Activated CD4-positive, alpha-beta T cell treated with anti-CD3 and anti-CD28 coated beads, Interleukin-2, amount 50 U/mL, for 4 hours (primary cell): ENCODE measurements at regions not wholly inside any gene's neighbourhood (a gene's known extent, or its start where the extent isn't known, plus 50 kb on each side); places are given as distances from the start of the nearest gene placed in this dataset.

ENCODE experiments used
- DNase-seq, 2 experiments: peaks; one replicate each; pipeline ENCODE4 v3.0.0-alpha.2; 2020

DNA sequence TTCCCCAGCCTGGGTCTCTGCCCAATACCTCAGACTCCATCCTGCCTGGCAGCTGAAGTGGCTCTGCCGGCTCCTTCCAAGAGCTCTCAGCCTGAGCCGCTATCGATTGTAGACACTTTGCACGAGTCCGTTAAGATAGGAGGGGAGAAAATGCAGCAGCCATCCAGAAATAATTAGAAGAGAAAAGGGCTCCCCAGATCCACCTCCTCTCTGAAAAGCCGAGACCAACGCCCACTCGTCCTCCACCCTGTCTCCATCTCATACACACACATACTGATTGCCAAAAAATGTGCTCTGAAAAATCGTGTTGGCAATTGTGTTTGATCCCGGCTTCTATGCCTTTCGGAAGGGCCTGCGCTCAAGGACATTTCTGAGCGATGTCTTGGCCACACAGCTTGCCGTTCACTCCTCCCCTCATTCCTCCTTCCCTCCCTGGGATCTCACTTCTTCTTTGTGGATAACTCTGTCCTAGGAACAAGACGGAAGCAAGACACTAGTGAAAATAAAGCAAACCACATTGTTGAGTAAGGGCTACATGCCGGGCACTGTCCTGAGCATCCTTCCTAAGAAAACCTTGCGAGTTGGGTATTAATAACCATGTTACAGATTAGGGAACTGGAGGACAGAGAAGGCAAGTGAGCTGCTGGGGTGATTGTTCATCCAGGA, 372.8 kb upstream of the MYT1L start:
- no peak for DNase-seq

DNA sequence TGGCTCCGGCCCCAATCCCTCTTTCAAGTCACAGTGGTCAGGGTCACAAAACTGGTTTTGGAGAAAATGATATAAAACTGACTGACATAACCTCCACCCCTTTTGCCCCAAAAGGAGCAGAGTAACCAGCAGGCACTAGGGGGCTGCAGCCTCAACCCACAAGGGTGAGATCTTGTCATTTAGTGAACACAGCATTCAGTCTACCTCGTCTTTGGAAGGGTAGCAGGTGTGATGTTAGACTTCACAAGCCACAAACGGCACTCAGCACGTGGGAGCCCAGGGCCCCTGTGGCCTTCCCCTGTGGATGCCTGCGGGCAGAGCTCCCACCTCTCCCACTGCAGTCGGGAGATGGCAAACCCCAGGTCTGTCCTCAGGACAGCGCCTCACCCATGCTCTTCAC, 372.1 kb upstream of the MYT1L start:
- no peak for DNase-seq

DNA sequence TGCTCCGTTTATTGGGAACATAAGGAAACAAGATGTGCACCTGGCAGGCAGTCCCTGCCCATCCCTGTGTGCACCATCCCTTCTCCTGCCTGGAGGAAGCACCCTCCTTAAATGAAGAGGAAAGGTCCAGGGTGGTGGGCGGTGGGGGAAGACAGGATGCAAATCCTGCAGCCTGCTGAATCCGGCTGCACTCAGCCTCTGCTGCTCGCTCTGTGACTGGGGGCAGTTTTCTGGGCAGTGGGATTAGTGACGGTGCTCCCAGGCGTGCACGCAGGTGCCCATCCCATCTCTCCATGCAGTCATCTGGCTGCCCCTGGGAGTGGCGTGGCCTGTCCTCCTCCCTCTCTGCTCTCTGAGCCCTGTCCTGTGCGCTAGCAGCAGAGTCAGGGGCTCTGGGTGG, 371.3 kb upstream of the MYT1L start:
- DNase-seq, result no peak

DNA sequence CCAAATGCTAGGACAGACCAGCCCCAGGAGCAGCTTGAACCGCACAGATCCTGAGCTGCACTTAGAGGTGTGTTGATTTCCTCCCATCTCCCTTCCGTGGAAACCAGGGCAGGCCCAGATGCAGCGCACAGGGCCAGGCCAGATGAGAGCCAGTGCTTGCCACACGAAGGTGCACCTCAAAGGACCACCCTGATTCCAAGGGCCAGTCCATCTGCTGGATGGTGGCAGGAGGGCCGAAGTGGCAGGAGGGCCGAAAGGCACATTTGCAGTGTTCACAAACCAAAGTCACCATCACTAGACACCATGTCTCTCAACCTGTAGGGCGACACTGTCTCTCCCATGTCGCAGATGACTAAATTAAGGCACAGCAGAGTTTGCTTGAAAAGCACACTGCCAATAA, 370.7 kb upstream of the MYT1L start:
- DNase-seq, result no peak

DNA sequence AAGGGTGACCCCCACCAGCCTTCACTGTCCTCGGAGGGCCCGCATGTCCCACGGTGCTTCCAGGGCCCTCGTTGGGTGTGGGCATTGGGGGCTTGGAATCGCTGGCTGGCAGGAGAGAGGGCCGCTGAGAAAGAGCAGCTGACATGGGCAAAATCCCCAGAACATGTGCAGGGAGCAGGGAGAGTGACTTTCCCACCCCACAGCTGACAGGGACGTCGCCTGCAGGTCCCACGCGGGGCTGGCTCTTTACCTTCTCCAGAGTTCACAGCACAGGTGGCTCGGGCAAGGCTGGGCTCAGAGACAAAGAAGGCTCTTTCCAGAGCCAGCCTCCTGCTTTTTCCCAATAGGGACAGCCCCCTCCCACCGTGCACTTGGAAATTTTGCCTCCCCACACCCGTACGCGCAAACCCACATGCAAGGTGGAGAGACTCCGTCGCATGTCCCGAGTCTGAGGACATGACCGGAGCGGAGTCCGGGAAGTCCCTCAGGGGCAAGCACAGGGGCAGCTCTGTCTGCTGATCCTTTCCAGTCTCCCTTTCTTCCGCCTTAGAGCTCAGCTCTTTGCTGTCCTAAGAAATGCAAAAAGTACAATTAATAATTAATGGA, 370.2 kb upstream of the MYT1L start:
- DNase-seq, result no peak

DNA sequence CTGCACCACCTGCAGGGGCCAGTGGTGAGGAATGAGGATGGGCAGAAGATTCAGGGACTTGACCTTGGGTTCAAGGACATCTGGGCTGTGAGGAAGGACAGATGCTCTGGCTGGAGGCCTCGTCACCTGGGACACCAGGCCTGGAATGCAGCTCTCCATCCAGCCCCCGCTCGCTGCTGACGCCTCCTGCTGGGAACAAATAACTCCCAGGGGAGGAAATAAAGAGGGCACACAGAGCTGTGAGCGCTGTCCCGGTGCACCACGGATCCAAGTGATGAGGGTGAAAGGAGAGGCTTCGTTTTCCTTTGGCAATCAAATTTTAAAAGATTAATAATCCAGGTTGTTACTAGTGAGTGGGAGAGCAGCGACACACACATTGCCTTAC, 368.0 kb upstream of the MYT1L start:
- no peak for DNase-seq

DNA sequence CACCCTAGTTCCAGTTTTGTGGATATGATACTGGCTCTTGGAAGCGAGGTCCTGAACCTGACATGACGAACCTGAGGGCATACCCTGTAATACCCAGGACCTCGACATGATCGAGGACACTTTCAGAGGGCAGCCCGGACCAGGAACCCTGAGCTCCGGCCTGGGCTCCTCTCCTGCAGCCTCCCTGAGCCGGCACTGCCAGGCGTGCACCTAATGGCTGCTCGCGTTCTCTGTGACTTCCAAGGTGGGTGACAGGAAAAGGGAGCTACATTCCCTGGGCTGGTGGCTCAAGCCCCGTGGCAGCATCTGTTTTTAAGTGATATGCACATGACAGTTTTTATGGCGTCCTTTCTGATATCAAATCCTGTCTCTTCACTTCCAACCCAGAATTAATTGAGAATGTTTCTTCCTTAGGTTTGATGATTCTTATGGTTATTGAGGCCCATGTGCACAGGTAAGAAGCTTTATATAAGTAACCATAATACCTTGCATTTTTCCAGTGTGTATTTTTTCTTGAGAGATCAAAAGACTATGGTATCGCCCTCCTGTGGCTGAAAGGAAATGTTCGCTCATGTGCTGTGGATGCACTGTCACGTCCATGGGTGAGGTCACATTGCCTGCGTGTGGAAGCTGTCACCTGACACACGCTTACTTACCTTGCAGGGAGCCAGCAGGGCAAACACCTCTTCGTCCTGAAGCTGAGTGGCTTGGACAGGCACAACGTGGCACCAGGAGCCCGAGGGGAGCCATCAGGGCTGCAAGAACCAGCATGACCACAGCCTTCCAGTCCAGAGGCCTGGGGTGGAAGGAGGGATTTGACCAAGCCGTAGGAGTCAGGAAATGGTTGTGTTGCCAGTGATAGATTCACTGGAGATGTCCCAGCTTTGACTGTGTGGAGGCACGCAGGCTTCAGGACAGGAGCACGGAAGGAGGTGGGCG, 367.4 kb upstream of the MYT1L start:
- no peak for DNase-seq

DNA sequence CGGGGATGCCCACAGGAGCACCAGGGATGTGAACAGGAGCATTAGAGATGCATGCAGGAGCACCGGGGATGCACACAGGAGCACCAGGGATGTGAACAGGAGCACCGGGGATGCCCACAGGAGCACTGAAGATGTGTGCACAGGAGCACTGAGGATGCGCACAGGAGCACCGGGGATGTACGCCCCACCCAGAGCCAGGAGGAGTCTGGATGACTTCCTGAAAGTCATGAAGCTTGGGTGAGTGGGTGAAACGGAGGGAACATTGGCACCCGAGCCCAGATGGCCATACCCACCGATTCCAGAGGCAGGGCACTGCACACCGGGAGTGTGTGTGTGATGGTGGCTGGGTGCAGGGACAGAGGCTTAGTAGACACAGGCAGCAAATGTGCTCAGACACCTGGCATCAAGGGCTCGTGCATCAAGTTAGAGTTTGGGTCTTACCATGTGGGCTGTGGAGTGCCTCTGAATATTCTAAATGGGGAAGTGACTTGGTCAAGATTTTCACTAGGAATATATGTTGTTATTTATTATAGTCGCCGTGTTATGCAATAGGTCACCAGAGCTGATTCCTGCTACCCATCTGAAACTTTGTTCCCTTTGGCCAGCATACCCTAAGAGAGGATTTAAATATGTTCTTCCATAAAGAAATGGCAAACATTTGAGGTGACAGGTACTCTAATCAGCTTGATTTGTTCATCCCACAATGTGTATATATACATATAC, 365.8 kb upstream of the MYT1L start:
- no peak for DNase-seq

DNA sequence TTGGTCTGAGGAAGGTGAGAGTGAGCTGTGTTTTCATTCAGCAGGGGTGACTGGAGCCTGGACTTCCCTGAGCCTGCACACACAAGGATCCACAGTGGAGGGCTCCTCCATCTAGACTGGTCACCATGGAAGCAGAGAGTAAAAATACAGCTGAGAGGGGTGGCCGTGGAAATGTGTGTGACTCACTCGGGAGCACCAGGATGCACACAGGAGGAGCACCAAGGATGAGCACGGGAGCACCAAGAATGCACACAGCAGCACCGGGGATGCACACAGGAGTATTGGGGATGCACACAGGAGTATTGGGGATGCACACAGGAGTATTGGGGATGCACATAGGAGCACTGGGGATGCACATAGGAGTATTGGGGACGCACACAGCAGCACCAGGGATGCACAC, 365.2 kb upstream of the MYT1L start:
- DNase-seq, result no peak

DNA sequence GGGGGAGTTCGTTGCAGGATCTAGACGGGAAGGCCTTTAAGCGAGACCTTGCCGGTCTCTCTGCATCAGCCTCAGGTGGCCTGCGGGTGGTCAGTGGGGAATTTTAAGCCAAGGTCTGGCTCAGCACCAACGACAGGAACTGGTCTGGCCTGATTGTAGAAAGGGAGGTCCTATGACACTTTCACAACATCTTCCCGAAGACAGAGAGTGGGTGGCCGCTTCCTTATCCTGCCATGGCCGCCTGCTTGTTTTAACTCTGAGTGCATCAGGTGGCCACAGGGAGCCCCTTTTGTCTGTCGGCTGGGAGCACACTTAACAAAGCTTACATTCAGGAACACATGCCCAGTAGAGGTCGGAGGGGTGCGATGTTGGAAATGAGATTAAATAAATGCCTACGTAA, 363.7 kb upstream of the MYT1L start:
- no peak for DNase-seq

DNA sequence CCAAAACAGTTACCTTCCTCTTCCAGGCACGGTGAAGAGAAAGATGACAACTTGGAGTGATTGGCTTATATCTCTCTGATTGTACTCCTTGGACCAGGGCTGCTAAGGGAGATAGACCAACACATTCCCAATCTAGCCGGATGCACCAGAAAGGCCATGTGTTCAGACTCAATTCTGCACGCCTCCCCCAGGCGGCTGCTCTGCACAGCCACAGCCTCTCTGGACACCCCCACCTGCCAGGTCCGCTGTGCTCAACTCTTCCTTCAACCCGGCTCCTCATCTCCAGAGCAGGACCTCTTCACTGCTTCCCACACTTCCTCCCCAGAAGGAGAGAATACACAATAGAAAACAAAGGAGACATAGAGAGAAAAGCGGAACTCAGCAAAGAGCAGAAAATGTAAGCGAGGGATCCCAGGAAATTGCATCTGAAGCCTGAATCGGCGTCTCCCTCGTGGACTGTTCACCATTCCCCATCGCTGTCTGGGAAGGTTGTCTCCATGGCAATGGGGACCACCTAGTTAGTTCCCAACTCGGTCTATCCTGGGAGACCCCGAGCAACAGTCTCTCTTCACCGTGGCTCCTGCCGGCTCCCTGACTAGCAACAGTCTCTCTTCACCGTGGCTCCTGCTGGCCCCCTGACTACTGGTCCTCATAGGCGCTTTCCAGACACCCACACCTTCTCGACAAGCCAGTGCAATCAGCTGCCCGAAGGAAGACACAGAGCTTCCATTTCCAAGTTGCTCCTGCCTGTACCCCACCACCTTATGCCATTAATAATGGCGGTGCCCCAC, 361.7 kb upstream of the MYT1L start:
- no peak for DNase-seq

DNA sequence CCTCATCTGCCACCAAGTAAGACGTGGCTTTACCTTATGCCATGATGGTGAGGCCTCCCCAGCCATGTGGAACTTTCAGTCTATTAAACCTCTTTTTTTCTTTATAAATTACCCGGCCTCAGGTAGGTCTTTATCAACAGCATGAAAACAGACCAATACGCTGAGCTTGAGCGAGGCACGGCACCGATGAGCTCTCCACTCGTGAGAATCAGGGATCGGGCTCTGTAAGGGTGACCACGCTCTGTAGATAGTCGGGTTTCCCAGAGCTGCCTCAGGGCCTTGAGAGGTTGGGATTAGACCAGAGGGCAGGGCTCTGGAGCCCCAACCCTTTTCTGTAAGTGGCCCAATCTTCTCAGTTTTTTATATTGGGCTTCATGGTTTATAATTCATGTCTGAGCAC, 360.3 kb upstream of the MYT1L start:
- DNase-seq, result no peak

DNA sequence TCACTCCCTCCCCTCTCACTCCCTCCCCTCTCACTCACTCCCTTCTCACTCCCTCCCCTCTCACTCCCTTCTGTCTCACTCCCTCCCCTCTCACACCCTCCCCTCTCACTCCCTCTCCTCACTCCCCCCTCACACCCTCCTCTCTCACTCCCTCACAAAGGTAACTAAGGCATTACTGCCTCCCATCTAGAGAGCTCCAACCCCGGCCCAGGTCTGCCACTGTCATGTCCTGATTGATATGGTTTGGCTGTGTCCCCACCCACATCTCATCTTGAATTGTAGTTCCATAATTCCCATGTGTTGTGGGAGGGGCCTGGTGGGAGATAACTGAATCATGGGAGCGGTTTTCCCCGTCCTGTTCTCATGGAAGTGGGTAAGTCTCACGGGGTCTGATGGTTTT, 359.9 kb upstream of the MYT1L start:
- no peak for DNase-seq

DNA sequence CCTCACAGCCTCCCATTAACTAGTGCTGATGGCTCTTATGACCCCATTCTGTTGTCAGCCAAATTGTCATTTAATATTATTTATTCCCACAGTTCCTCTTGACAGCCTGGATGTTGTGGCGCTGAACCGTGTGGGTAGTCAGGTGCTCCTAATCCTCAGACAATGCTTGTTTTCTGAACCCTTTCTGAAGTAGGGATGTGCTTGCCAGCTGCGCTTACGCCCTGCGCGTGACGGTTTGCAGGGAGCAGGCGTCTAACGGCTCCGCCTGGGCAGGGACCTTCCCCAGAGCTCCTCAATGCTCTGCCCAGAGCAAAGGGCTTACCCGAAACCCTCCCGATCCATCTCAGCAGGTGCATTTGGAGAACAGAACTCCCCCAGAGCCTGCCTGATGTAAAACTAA, 358.2 kb upstream of the MYT1L start:
- no peak for DNase-seq

DNA sequence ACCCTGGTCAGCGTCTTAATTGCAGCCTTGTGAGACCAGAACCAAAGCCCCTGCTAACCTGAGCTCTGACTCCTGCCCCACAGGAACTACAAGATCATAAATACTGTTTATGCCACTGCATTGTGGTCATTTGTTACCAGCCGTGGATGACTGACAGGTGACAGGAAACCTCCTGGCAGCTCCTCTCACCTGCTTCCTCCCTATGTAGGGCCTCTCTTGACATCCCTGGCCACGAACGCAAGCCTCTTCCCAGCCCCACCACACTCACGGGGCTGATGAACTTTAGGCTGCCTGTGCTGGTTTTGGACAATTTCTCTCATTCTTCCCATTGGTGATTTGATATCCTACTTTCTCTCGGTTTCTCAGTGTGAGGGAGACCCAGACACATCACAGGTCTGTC, 357.2 kb upstream of the MYT1L start:
- DNase-seq, result no peak

DNA sequence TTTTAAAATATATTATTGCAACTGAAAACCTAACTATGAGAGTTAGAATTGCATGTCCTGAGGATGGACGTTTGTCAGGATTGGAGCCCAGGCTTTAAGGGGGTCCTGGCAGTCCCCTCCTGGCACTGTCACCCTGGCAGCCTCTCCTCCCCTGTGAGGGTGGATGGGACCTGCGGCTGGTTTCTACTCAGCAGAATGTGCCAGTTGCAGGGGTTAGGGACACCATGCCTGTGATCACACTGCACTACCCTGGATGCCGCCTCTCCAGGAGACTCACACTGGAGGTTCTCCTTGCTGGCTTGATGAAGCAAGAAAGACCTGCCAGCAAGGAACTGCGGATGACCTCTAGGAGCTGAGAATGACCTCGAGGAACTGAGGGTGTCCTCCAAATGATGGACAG, 356.7 kb upstream of the MYT1L start:
- no peak for DNase-seq

DNA sequence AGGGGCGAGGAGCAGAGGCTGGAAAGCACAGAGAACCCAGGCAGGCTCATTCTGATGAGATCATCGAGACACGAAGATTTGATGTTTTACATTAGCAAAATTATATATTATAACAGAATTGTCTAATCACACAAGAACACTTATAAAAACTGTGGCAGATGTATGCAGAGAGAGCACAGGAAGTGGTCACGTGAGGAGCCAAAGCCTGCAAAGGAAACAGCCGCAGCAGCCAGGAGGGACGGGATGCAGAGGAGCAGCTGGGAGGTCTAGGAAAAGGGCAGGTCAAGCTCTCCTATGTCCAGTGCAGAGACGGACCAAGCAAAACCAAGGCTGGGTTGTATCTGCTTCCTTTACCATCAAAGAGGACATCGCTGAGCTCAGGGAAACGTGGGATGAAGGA, 355.1 kb upstream of the MYT1L start:
- no peak for DNase-seq

DNA sequence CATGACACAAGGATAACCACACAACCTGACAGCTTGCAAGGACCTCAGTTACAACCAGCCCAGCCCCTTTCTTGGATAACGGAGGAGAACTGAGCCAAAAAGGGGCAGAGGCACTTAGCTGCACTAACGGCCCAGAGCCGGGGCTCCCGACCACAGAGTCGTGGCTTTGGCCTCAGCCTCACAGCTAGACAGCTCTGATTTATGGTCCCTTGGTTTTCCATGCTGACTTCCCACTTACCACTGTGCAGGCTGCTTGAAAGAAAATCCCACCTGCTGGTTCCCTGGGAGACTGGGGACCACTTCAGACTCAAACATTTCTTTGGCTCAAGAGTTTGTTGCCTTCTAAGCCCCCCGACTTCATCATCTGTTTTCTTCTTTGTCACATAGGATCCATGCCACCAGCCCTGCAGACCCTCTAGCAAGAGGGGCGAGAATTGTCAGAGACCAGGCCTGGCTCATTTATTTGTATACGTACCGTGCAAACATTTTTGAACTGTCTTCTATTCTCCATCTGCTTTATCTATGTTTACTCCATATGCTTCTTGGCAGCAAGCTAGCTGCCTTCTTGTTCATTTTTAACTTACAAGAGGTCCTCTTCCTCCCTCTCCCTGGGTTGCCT, 352.6 kb upstream of the MYT1L start:
- no peak for DNase-seq

DNA sequence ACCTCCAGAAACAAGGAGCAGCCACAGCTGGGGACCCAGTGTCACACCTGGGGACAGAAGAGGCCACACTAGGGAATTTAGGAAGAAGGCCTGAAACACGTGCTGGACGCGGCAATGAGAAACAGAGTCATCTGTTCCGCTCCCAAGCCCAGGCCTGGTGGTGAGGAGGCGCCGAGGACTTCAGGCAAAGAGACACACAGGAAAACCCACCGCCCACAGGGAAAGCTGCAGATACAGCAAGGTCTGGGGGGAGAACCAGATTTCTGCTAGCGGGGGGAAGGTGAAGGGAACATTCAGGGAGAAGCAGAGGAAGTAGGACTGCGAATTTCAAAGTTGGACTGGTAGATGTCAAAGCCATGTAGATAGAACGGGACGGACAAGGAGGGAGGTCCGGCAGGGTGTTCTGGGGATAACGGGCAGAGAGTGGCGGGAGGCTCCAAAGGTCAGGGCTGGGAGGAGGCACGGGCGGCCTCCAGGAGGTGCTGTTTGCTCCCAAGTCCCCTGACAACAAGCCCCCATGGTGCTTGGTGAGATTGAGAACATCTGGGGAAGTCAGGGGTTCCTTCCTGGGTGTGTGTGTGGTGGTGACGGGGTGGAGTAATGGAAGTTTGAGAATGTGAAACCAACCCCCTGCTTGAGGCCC, 351.7 kb upstream of the MYT1L start:
- DNase-seq, result no peak

DNA sequence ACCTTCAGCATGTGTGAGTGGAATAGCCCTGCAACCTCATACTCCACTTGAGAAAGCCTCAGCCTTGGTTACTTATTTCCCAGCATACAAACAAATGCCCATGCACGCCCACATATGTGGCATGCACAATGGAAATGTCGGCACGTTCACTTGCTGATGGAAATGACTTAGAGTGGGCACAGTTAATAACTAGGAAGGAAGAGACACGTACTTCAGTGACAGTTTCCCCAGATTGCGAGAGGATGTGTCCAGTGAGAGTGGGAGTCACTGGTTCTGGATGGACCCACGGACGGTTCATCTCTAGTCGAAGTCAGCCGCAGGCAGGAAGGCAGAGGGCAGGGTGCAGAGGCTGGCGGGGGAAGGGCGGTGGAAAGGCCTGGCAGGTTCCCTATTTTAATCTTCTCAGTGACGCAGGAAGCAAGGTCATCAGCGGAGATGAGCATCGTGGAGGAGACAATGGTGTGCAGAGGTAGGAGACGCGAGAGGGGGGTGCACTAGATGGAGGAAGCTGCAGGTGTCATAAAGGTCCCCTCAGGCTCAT, 350.7 kb upstream of the MYT1L start:
- no peak for DNase-seq

DNA sequence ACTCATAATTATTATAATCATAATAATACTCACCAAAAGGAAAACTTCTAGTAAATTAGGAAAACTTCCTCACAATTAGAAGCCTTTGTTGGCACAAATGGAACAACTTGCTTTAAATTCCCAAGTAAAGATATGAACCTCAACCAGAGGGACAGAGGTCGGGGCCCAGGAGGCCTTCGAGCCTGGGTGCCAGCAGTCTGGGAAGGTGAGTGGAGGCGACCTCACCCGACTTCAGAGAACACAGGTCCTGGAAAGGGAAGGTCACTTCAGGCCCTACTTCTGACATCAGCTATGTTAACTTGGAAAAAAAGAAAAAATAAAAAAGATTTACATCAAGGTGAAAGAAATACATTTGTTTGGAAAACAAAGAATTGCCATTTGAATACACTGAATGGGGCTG, 350.0 kb upstream of the MYT1L start:
- DNase-seq, result no peak
